HG03439 (cell line): ENCODE measurements at regions not wholly inside any gene's neighbourhood (a gene's known extent, or its start where the extent isn't known, plus 50 kb on each side); places are given as distances from the start of the nearest gene placed in this dataset.

Experiments used
- ATAC-seq: cut with Tn5 transposase; IDR thresholded peaks from one replicate; pipeline ENCODE4 v1.9.1; 2021; ENCODE audit warnings: mild to moderate bottlenecking, moderate library complexity; ENCODE audit not compliant: unreplicated experiment

GRCh38 chr3:64290161-64290560 is 64.9 kb upstream of the PRICKLE2 start:
- ATAC-seq: no peak

DNA sequence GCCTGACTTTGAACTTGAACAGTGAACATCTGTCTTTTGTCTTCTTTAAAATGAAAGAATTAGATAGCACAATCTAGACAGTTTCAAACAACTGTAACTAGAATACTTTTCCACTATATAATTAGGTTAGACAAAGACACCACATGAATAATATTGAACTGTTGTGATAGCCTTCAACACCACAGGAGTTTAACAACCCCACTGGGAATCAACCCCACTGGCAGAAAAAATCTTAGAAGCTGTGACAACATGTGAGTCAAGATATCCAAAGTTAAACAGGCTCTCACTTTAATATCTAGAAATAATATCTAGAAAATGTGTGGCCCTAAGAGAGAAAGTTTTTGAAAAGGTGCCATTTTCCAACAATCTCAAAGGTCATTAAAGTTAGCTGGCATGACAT is 64.4 kb upstream of the PRICKLE2 start:
- no peak for ATAC-seq

- no peak for ATAC-seq
These were observed 53.4 kb upstream of the PRICKLE2 start for GRCh38 chr3:64278625-64279024.

- no peak for ATAC-seq
These were observed 50.9 kb upstream of the PRICKLE2 start for GRCh38 chr3:64276131-64276530.
